ENCODE measurements at regions not wholly inside any gene's neighbourhood (a gene's known extent, or its start where the extent isn't known, plus 50 kb on each side); places are given as distances from the start of the nearest gene placed in this dataset.

GRCh38 chr13:103436057-103436654 lies 369.9 kb upstream of the SLC10A2 start:
- TF ChIP-seq YY1 (IDR thresholded peaks at IDR 0.05; ENCODE audit: low read depth) (no peak), CREB1 (IDR thresholded peaks at IDR 0.05; ENCODE audit: low read depth) (no peak), TAF1 (IDR thresholded peaks at IDR 0.05; ENCODE audit: low read depth) (no peak), EGR1 (IDR thresholded peaks at IDR 0.05) (no peak), CEBPB (IDR thresholded peaks at IDR 0.05) (no peak), USF1 (IDR thresholded peaks at IDR 0.05) (no peak), ZBTB7A (IDR thresholded peaks at IDR 0.05; ENCODE audit: low read depth) (no peak), TEAD4 (IDR thresholded peaks at IDR 0.05) (no peak), NFIC (IDR thresholded peaks at IDR 0.05) (no peak), FOXM1 (IDR thresholded peaks at IDR 0.05; ENCODE audit: borderline replicate concordance, low read depth) (no peak), TCF12 (IDR thresholded peaks at IDR 0.05; ENCODE audit: low read depth) (no peak), REST (IDR thresholded peaks at IDR 0.05; ENCODE audit: low read depth) (no peak), MAX (IDR thresholded peaks at IDR 0.05) (no peak), EP300 (IDR thresholded peaks at IDR 0.05; ENCODE audit: borderline replicate concordance) (no peak), RAD21 (IDR thresholded peaks at IDR 0.05; ENCODE audit: low read depth) (no peak)

GRCh38 chr13:103431856-103432255 lies 365.6 kb upstream of the SLC10A2 start:
- TF ChIP-seq YY1 (IDR thresholded peaks at IDR 0.05; ENCODE audit: low read depth) (no peak), CEBPB (IDR thresholded peaks at IDR 0.05) (no peak), EP300 (IDR thresholded peaks at IDR 0.05; ENCODE audit: borderline replicate concordance) (no peak), USF1 (IDR thresholded peaks at IDR 0.05) (no peak), RAD21 (IDR thresholded peaks at IDR 0.05; ENCODE audit: low read depth) (no peak)

- TF ChIP-seq TAF1 (IDR thresholded peaks at IDR 0.05; ENCODE audit: low read depth), result no peak
- TF ChIP-seq CREB1 (IDR thresholded peaks at IDR 0.05; ENCODE audit: low read depth), result no peak
- TF ChIP-seq EP300 (IDR thresholded peaks at IDR 0.05; ENCODE audit: borderline replicate concordance), result no peak
Observed at GRCh38 chr13:103430368-103430767, 364.2 kb upstream of the SLC10A2 start.

- no peak for TF ChIP-seq EP300 (IDR thresholded peaks at IDR 0.05; ENCODE audit: borderline replicate concordance)
- no peak for TF ChIP-seq USF1 (IDR thresholded peaks at IDR 0.05)
- no peak for TF ChIP-seq CEBPB (IDR thresholded peaks at IDR 0.05)
- TF ChIP-seq NFIC (IDR thresholded peaks at IDR 0.05), result no peak
- TF ChIP-seq REST (IDR thresholded peaks at IDR 0.05; ENCODE audit: low read depth), result no peak
- no peak for TF ChIP-seq CREB1 (IDR thresholded peaks at IDR 0.05; ENCODE audit: low read depth)
- TF ChIP-seq TEAD4 (IDR thresholded peaks at IDR 0.05), result no peak
- TF ChIP-seq MAX (IDR thresholded peaks at IDR 0.05), result no peak
- no peak for TF ChIP-seq TCF12 (IDR thresholded peaks at IDR 0.05; ENCODE audit: low read depth)
- no peak for TF ChIP-seq EGR1 (IDR thresholded peaks at IDR 0.05)
- TF ChIP-seq RAD21 (IDR thresholded peaks at IDR 0.05; ENCODE audit: low read depth), result no peak
- TF ChIP-seq ZBTB7A (IDR thresholded peaks at IDR 0.05; ENCODE audit: low read depth), result no peak
- no peak for TF ChIP-seq YY1 (IDR thresholded peaks at IDR 0.05; ENCODE audit: low read depth)
- no peak for TF ChIP-seq TAF1 (IDR thresholded peaks at IDR 0.05; ENCODE audit: low read depth)
Observed at GRCh38 chr13:103410002-103410401, 343.8 kb upstream of the SLC10A2 start.

- TF ChIP-seq EGR1 (IDR thresholded peaks at IDR 0.05) (no peak), MAX (IDR thresholded peaks at IDR 0.05) (no peak), USF1 (IDR thresholded peaks at IDR 0.05) (no peak), TAF1 (IDR thresholded peaks at IDR 0.05; ENCODE audit: low read depth) (no peak), TCF12 (IDR thresholded peaks at IDR 0.05; ENCODE audit: low read depth) (no peak), CREB1 (IDR thresholded peaks at IDR 0.05; ENCODE audit: low read depth) (no peak), TEAD4 (IDR thresholded peaks at IDR 0.05) (no peak), RAD21 (IDR thresholded peaks at IDR 0.05; ENCODE audit: low read depth) (no peak), FOXM1 (IDR thresholded peaks at IDR 0.05; ENCODE audit: borderline replicate concordance, low read depth) (no peak), REST (IDR thresholded peaks at IDR 0.05; ENCODE audit: low read depth) (no peak), NFIC (IDR thresholded peaks at IDR 0.05) (no peak), CEBPB (IDR thresholded peaks at IDR 0.05) (no peak), YY1 (IDR thresholded peaks at IDR 0.05; ENCODE audit: low read depth) (no peak), EP300 (IDR thresholded peaks at IDR 0.05; ENCODE audit: borderline replicate concordance) (no peak)
Observed at GRCh38 chr13:103406967-103407366, 340.8 kb upstream of the SLC10A2 start.
